ENCODE measurements at regions not wholly inside any gene's neighbourhood (a gene's known extent, or its start where the extent isn't known, plus 50 kb on each side); places are given as distances from the start of the nearest gene placed in this dataset.

DNA sequence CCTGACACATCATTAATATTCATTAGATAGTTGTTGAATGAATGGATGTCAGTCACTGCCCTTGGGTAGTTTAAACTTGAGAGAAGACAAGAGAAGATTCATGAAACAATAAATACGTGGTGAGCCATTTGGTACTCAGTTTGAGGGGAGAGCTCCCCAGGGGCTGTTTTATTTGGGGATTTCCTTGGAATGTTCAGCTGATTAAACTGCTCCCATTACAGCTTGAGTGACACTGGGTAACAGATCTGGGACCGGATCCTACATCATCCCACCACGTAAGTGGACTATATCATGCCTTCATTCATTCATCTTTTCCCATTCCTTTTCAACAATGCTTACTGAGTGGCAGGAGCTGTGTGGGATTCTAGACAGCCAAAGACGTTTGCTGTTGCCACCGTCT, 162.0 kb downstream of the FAT3 start:
- no peak for DNase-seq

DNA sequence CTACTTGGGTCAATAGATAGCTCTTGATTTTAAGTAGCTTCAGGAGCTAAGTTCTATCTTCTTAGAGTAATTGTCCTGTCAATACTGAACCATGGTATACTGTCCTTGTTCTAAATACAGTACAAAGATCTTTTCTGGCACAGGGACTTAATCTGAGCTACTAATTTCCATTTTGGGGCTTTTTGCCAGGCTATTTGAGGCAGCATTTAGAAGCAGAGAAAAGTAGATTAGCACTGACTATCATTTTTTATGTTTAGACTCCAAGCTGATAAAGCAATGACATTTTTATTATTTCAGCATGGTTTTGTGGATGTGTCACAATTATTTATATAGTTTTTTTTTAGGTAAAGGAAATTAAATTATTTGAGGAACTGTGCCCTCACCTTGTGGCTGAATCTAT, 163.2 kb downstream of the FAT3 start:
- DNase-seq: no peak

DNA sequence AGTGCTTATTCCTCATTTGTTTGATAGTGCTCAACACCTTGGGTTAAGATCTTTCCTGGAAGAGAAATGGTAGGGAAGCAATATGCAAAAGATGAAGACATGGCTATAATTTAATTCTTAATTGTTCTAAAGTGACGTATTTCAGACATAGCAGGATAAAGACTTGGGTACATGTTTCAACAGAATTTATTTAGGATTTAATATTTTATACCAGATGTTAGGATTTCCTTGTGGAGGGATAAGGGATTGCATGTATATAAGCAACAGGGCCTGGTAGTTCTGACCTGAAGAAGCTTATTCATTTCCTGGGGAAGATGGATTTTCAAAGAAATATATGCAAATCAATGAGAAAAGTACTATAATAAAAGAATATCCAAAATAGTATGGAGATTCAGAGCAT, 163.8 kb downstream of the FAT3 start:
- DNase-seq: no peak

- DNase-seq: no peak
These were observed 166.2 kb downstream of the FAT3 start for GRCh38 chr11:92390783-92391182.

GRCh38 chr11:92391364-92391763, 166.7 kb downstream of the FAT3 start:
- DNase-seq: no peak

GRCh38 chr11:92391808-92392207, 167.2 kb downstream of the FAT3 start:
- no peak for DNase-seq

DNA sequence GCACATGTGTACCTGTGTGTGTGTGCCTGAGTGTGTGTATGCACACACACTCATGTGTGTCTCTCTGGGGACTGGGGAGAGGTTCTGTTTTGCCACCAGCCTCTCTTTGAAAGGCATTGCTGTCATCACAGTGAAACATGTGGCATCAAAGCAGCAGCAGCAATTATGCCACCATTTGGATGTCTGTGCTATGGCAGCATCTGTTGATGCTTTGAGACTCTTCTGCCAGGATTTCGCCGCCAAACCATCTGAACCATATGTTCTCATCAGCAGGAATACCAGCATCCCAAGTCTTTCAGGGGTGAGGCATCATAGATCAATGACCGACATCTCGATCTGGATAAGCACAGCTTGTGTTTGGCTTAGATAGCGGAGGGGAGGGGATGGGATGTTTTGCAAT, 168.6 kb downstream of the FAT3 start:
- DNase-seq: no peak

- no peak for DNase-seq
These were observed 171.5 kb downstream of the FAT3 start for GRCh38 chr11:92396133-92396532.

GRCh38 chr11:92397221-92397755, 172.7 kb downstream of the FAT3 start:
- no peak for DNase-seq

GRCh38 chr11:92399705-92400104, 175.1 kb downstream of the FAT3 start:
- DNase-seq: no peak

DNA sequence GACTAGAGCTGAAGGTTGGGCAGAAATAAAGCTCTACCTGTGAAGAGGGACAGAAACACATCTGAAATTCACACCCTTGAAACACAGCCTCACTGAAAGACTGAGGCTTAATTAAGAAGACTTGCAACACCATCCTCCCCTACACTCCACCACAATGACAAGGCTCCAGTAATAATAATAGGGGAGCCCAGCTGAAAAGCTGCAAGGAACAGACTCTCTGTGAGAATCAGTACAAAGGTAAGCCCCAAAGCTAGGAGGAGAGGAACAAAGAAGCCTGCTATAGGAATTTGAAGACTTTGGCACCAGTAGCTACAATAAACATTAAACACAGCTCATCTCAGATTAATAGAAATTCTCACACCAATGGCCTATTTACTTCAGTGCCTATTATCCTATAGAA, 176.9 kb downstream of the FAT3 start:
- DNase-seq: no peak

DNA sequence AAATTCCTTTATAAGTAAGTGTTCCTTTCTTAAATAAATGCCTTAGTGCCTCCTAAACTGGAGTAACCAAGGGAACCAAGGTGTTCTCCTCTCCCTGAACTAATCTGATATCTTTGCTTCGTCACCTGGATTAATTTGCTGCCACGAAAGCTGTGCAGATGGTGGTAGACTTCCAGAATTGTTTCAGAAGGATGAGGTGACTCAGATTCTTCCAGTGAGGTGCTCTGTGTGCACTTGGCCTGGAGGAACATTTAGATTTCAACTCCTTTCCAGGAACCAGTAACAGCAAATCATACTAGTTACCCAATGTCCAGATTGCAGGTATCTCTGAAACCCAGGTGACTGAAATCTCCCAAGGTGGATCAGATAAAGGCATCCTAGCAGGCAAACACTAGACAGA, 181.9 kb downstream of the FAT3 start:
- DNase-seq: no peak

DNA sequence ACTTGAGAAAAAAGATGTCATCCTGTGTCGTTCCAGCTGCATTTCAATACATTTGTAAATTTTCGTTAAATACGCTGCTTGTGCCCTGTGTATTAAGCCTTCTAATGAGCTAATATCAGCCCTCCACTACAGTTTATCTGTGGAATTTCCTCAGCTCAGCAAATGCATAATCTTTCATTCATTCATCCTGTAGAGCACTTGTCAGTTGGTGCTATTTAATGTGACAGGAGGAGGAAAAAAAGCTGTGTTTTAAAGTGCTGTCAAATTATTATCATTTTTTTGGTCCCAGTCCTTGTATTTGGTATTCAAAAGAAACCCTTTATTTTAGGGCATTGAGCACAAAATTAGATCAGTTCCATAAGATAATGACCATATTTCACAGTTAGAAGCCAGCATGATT, 184.7 kb downstream of the FAT3 start:
- no peak for DNase-seq

DNA sequence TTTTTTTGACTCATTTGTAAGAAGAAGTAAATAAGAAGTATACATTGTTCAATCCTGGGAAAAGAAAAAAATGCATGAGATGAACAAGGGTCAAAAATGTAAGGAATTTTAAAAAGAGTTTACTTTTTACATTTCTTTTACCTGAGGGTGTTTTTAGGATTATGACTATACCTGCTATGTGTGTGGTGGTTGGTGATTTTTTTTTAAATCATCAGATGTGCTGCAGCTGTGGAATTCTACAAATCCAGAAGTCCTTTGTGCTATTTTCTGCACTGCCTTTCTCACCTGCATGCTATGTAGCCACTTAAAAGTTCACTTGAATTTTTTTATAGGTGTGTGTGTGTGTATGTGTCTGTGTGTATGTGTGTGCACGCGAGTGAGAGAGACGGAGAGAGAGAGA, 185.3 kb downstream of the FAT3 start:
- no peak for DNase-seq

DNA sequence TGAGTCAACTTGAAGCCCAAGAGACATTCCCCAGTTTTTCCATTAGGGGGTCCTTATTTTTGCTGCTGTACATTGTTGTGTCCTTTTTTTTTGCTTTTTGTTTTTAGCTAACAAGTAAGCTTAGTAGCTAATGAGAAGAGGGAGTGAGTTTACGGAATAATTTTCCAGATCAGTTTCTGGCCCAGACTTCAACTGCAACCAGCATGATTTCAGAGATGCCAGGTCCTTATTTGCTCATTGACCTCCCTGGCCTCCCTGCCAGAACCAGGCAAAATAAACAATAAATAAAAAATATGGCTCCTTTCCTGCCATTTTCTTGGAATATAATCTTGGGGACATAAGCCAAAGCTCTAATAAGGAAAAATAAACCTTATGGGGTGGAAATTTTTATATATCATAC, 185.9 kb downstream of the FAT3 start:
- no peak for DNase-seq

- DNase-seq: no peak
These were observed 186.8 kb downstream of the FAT3 start for GRCh38 chr11:92411431-92411830.

DNA sequence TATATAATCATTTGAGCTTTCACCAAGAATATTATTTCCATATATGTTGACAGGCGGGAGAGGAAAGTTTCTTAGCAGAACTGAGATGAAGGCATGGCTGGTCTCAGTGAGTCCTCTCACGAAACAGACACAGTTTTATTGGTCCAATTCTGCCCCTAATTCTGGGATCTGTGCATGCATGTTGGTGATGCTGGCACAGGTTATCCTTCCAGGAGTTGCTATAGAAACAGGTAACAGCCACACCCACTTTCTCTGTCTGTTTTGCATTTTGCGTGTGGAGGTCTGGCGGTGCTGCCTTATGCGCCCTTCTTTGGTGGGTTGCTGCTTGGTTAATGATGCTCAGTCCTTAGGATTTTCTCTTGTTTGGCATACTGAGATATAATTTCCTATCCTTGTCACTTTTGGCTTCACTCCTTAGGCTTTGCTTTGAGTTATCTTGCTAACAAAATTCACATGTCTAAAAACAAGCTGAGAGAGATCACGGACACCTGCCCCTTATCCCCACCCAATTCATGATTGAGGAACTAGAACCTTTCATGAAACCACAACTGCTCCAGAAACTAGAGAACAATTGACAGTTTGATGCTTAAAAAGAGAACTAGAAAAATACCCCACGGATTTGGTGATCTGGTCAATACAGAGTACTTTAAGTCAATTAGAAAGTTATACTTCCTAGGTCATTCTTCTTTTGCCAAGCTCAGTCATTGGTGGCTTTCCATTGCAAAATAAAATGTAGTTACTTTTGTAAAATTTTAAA, 189.3 kb downstream of the FAT3 start:
- DNase-seq: no peak

- DNase-seq: no peak
These were observed 192.5 kb downstream of the FAT3 start for GRCh38 chr11:92416971-92417725.

DNA sequence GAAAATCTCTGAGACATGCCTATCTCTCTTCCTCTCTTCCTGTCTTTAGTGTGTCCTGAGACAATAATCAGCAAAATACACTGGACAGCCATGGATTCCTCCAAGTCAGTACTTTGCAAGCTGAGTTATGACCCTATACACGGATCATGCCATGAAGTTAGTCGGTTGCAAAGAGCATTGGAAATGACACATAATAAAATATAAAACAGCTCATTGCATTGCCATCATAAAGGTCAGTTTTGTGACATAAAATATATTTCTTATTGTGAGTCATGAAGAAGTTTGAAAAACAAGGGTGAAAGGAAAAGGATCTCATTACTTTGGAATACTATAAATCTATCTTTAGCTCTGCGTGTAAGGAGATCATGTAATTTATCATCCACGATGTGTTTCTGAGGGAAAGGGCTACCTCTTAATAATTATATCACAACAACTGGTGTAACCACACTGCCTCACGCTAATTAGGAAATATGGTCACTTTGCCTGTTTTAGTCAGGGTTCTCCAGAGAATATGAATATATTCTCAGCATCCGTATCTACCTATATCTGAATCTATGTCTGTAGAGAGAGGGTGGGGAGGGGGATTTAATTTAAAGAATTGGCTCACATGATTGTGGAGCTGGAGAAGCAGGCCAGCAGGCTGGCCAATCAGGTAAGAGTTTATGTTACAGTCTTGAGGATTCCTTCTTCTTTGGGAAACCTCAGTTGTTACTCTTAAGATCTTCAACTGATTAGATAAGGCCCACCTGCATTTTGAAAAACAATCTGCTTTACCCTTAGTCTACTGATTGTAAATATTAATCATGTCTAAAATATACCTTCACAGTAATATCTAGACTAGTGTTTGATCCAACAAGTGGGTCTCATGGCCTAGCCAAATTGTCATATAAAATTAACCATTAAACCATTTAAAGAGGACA, 198.8 kb downstream of the FAT3 start:
- no peak for DNase-seq

GRCh38 chr11:92424281-92424680, 199.7 kb downstream of the FAT3 start:
- no peak for DNase-seq

DNA sequence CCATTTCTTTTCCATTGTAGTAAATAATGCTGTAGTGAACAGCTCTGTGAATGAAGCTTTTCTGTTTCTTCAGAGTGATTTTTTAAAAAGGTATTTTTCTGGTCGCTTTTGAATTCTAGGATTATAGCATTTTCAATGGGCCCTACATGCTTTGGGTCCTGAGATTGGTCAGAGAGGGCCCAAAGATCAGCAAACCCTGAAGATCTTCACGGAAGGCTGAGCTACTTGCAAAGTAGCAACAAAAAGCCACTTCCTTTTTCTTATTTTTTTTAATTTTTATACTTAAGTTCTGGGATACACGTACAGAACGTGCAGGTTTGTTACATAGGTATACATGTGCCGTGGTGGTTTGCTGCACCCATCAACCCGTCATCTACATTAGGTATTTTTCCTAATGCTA, 200.5 kb downstream of the FAT3 start:
- DNase-seq: no peak

GRCh38 chr11:92432515-92432914, 207.9 kb downstream of the FAT3 start:
- no peak for DNase-seq
